SIG-M5 (cell line): ENCODE measurements at regions not wholly inside any gene's neighbourhood (a gene's known extent, or its start where the extent isn't known, plus 50 kb on each side); places are given as distances from the start of the nearest gene placed in this dataset.

Experiments
- DNase-seq: peaks from one replicate; lab custom pipeline; 2025; lab: John Stamatoyannopoulos, UW

DNA sequence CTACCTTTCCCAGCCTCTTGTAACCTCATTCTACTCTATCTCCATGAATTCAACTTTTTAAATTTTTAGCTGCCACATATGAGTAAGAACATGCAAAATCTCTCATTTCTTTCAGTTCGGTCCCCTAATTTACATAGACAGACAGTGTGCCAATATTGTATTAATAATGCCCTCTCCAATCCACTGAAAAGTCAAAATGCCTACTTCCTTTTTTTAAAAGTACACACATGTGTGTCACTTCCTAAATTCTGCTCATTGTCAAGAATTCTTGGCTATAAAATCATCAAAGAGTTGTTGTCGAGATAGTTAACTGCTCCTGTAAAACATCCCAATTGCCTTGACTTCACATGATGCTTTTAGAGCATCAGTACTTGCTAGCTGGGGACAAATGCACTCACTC lies 84.2 kb upstream of the IL12A start:
- DNase-seq = peak; percentile 60

DNA sequence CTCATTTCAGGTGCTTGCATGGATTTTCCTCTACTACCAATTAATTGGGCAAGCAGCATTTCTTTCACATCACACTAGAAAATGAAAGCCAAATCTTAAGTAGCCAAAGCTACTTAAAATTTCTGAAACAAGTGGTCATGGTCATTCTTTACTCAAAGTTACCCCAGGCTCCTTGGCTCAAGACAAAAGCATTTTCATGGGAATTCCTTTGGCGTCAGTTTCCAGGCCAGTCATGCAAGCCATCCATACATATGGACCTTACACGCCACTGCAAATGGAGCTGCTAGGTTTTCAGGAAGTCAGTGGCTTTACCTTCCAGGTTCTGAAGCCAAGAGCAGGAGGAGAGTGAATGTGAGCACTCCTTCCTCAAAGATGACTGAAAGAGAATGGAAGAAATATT lies 83.7 kb upstream of the IL12A start:
- no peak for DNase-seq

DNA sequence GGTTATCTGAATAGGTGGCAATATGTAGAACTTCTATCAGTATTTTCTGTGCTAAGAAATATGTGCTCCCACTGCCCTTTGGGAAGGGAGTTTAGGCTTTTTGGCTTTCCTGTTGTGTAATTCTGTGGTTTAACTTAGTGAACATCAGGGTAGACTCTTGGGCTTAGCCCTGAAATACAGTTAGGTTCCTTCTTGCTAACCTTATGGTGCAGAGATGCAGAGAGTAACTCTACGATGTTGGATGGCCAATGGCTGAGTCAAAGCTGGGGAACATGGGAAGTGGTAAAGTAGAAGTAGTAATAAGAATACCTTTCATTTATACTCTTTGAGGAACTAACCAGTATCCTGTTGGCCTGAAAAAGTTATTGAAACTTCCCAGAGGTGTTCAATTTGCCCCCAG lies 80.8 kb upstream of the IL12A start:
- peak; percentile 63 for DNase-seq

DNA sequence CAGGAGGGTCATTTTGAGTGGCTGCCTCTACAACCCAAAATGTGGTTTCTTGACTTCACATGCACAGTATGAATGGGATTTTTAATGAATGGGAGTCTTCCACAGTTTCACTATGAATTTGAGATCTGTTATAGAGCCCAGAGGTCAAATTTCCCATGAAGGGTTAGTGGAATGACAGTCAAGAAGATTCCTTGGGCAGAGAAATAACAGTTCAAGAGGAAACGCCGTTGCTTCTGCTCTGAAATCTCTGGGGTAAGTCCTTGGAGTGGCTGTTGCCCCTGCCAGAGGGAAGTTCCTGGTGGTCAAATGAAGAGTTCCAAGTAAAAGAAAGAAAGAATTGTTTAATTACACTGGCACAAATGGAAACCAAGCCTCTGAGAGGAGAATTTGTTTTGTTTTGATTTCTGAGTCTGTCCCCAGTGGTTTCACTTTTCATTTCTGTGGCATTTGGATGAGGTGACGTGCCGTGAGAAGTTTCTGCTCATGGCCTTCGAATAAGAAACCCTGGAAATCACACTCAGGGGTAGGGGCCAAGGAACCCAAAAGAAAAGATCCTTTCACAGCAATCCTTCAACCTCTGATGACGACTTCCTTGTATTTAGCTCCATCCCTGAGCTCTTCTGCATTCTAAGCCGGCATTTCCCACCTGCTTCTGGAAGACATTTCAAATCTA lies 77.5 kb upstream of the IL12A start:
- DNase-seq = no peak

GRCh38 chr3:159911664-159912037 lies 77.0 kb upstream of the IL12A start:
- no peak for DNase-seq

GRCh38 chr3:159913712-159914414 lies 74.8 kb upstream of the IL12A start:
- DNase-seq = no peak

GRCh38 chr3:159914426-159914825 lies 74.2 kb upstream of the IL12A start:
- no peak for DNase-seq

- no peak for DNase-seq
Observed at GRCh38 chr3:159916052-159916451, 72.6 kb upstream of the IL12A start.

- no peak for DNase-seq
Observed at GRCh38 chr3:159917141-159917540, 71.5 kb upstream of the IL12A start.

- DNase-seq = peak; percentile 28
Observed at GRCh38 chr3:159919873-159920272, 68.8 kb upstream of the IL12A start.

- DNase-seq = no peak
Observed at GRCh38 chr3:159922193-159922840, 66.3 kb upstream of the IL12A start.

GRCh38 chr3:159922861-159923312 lies 65.7 kb upstream of the IL12A start:
- peak; percentile 47 for DNase-seq

DNA sequence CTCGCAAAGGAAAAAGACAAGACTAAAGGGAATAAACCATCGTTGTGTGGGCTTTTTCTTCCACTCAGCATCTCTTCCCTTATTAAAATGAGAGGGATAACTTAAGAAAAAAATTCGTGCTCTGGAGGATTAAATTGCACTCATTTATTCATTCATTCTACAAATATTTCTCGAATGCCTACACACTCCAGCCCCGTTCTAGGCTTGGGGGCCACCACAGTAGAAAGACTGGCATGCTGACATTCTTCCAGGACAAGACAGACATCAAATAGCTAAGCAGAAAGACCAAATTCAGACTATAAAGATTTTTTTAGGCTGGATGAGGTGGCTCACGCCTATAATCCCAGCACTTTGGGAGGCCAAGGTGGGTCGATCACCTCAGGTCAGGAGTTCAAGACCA lies 65.3 kb upstream of the IL12A start:
- DNase-seq = no peak

- no peak for DNase-seq
Observed at GRCh38 chr3:159923956-159924355, 64.7 kb upstream of the IL12A start.

DNA sequence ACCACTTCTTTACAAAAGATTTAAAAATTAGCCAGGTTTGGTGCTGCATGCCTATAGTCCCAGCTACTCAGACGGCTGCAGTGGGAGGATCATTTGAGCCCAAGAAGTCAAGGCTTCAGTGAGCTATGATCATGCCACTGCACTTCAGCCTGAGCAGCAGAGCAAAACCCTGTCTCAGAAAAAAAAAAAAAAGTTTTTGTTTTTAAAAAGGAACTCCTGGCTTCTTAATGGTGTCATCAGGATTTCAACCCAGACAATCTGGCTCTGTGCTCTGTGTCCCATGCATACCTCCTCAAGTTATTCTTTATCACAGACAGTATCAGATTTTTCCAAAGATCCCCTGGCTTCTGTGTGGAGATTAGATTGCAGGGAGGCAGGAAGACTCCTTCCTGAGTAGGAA lies 64.2 kb upstream of the IL12A start:
- DNase-seq = no peak

DNA sequence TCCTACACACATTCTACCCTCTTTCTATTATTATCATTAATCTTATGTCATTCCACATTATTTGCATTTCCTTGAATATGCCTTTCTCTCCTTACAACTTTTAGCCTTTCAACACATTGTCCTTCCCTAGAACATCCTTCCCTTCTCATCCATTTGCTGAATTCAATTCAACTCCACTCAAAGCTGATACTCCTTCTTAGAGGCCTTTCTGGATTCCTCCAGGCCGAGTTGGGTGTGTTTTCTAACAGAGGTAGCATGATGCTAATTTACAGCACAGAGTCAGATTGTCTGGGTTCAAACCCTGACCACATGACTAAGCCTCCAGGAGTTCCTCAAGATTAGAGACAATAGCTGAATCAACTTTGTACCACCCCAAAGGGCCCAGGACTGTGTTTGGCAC lies 63.4 kb upstream of the IL12A start:
- no peak for DNase-seq

DNA sequence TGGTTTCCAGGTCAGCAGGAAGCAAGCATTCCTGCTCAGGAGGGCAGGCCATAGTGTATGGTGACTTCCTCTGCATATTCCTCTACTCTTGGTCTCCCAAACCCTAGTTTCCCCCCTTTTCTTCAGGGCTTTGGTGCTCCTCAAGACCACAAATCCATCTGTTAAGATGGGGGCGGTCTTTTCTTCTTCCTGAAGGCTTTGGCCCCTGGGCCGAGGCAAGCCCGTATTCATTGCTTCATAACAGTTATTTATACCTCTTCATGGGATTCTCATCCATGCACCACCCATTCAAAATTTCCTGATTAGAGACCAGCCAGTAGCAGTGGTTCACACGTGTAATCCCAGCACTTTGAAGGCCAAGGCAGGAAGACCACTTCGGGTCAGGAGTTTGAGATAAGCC lies 62.1 kb upstream of the IL12A start:
- no peak for DNase-seq

DNA sequence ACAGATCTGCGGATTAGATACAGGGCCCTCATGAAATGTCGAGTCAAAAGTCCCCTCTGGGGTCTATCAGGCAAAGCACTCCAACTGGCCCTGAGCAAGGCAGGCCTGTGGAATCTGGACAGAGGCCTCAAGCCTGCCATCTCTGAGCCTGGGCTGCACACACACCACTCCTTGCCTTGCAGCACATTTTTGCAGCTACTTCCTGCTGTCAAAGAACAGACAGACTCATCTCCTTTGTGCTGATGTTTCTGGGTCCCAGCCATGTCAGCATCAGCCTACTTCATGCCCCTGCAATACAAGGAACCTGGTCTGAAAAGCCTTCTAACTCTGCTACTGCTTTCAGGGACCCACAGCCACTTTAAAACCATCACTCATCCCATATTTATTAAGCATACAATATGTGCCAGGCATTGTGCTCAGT lies 60.6 kb upstream of the IL12A start:
- DNase-seq = no peak

DNA sequence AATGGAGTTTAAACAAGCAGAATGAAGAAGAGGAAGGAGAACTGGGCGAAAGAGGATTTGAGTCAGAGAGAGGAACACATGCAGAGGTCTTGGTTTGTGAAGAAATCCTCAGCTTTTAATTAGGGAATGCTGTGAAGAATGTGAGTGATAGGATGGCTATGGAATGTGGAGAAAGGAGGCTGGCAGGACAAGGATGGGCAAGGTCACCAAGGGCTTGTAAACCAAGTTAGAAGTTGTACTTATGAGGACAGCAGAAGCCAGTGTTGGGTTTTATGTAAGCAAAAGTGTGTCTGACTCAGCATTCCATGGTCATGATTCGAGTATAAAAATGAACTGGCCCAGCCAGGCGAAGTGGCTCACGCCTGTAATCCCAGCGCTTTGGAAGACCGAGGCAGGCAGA lies 60.0 kb upstream of the IL12A start:
- DNase-seq = no peak

DNA sequence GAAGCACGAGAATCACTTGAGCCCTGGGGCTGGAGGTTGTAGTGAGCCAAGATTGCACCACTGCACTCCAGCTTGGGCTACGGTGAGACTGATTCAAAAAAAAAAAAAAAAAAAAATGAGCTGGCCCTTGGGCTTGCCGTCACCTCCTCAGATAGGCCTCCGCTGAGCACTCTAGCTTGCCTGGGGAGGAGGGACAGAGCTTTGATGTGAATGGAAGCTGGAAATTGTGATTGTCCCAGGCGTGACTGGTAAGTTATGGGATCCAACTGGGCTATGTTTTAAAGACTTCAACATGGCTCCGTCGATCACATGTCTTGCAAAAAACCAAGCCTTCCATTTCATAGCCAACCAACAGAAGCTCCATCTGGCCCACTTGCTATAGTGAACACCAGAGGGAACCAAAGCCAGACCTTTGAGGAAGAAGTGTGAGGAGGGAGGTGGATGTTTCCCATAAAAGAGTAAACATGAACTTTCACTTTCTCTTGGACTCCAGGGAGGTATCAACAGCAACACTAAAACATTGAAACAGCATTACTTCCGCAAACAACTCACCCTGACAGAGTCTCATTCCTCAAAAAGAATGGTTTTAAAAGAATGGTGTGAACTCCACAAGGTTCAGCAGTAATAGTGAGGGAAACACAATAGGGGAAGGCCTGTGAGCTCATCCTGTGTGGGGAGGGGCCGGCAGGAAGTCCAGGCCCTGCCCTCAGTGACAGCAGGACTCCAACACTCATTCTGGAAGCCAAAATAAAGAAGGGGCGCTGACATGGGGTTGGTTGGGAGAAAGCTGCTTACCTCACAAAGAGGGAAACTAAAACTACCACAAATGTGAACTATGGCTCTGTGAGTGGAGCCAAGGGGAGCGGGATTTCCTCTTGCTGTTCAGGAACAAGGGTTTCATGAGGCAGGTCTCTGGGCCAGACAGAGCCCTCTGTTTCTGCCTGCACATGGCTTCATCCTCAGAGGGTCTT lies 59.2 kb upstream of the IL12A start:
- DNase-seq = peak; percentile 33

GRCh38 chr3:159934216-159934615 lies 54.4 kb upstream of the IL12A start:
- DNase-seq = no peak

GRCh38 chr3:159936541-159936940 lies 52.1 kb upstream of the IL12A start:
- no peak for DNase-seq
